Left cardiac atrium (tissue), 4 donors: ENCODE measurements at regions not wholly inside any gene's neighbourhood (a gene's known extent, or its start where the extent isn't known, plus 50 kb on each side); places are given as distances from the start of the nearest gene placed in this dataset.

ENCODE experiments used
- ATAC-seq, 2 donors: fragments of 200-7000 bp; cut with Tn5 transposase; one replicate each; pipeline ENCODE4 v1.9.1; 2020; ENCODE audit warnings: mild to moderate bottlenecking in 2 of 2, moderate library complexity in 2 of 2
- DNase-seq: peaks from one replicate; pipeline ENCODE4 v3.0.0-alpha.2; 2020
- intact Hi-C, 2 donors: fragments of 100-400 bp; cut with DNase I; formaldehyde crosslinking; loops; one replicate each; pipeline versions ENCODE4 v1.14.1 to v1.15.1; 2022 to 2023
- donor health status: DM: no; HTN: yes; CAD: no.
- donor health status: DM: no; HTN: yes; CAD: no; lungs with severe emphysema.
- donor health status: DM: yes; HTN: yes; CAD: no.
- donor health status: Dilated cardiomyopathy.

DNA sequence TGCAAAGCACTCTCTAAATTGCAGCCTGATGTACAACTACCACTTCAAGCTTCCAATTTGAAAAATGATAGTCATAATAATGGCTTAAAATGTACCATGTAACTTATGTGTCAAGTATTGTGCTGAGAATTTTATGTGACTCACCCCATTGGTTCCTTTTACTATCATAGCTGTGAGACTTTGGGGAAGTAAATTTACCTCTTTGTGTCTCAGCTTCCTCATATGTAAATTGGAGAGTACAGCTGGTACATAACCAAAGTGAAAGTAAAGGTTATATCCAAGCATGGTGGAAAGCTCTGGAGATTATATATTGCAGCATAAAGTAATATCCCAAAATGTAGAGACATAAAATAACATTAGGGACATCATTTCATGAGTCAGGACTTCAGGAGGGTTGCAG is 2200.4 kb upstream of the C9orf72 start:
- intact Hi-C loops, result no loop called here
- DNase-seq (no peak), ATAC-seq (no peak)

DNA sequence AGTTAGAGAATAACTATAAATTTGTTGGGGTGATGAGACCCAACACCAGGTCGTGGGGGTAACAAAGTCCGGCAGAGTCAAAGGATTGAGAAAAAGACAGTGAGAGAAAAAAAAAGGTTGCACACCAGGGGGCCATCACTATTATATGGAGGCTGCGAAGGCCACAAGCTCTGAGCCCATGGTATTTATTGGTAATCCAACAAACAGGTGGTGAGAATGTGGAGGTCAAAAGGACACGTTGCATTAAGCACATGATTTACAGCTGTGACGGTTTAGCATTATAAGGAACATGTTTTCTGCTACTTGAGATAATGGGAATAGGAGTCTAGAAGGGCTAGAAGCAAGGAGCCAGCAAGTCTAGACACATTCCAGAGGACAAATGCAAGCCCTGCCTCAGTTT is 2202.2 kb upstream of the C9orf72 start:
- no peak for DNase-seq

DNA sequence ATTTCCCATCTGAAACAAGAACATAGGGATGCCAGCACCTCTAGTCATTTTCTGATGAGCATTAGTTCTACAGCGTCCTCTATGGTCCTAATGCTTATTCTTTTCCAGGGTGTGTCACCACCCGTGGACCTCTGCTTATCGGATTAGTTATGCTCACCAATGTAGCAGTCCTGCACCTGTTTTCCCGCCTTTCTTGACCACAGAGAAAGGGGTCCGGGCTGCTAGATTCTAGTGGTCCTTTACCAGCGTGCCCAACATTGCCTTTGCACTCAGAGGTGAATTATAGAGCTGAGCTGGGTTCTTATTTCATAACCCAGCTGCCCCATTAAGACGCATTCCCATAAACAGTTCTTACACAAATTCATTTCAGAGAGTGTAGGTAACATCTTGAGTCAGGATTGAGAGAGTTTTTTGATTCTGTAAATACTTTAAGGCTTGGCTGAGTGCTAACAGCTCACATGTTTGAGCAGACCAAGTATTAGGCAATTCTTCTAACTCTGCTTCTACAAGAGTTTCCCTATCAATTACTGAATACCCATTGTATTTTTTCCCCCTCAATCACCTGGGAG is 2205.1 kb upstream of the C9orf72 start:
- ATAC-seq, result no peak
- DNase-seq, result no peak
- intact Hi-C loops, result no loop called here

More for the DNA sequence above, 2202.2 kb upstream of the C9orf72 start:
- intact Hi-C loops, result no loop called here
- no peak for ATAC-seq

DNA sequence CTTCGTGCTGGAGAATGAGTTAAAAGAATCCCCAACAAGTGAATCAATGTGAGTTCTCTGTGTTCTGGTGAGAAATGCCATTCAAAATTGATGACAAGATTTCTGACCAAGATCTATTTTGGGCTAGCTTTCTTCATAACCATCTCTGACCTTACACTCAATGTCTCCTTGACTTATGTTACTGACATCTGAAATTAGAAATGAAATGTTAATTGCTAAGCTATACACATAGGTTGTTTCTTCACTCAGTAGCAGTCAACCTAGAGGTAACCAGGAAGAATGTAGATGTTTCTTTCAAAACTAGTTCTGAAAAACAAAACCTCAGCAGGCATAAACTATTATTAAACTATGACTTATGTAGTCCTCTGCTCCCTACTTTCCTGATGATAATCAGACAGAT is 2220.7 kb upstream of the C9orf72 start:
- DNase-seq, result no peak
- intact Hi-C loops, result no loop called here
- no peak for ATAC-seq

DNA sequence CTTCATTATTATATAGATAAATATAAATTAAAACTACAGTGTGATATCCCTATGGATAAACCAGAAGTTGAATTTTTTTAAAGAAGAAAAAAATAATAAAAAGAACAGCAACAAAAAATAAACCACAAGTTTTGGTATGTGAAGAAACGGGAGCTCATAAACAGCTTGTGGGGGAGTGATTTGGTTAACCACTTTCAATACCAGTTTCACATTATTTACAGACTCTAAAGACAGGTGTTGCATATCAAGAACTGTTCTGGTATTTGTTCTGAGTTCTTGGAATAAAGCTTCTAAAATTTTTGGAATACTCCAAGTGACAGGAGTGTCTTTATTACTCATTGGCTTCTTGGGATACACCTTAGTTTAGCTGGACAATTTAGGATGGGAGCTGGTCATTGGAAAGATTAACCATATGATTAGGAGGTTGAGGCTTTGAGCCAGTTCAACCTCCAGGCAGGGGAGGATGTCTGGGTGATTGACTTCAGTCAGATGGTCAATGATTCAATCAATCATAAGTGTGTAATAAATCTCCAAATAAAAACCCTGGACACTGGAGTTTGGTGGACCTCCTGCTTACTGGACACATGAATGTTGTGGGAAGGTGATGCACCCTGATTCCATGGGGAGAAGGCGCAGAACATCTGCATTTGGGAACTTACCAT is 2223.1 kb upstream of the C9orf72 start:
- no peak for ATAC-seq
- DNase-seq, result no peak
- intact Hi-C loops, result no loop called here

DNA sequence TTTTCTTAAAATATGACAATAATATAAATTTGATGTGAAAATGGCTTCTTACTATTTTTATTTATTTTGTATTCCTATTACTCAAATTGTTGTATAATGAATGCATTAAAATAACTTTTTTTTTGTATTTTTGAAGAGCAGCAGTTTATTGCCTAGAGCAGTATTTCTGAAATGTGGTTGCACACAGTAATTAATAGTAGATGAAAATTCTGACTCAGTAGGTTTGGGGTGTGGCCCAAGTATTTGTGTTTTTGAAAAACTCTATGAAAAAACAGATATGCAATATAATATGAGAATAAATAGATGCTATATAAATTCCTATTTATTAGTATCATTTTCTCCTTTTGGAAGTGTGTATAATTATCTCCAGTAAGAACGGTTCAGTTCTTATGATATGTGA is 2225.3 kb upstream of the C9orf72 start:
- intact Hi-C loops, result no loop called here
- DNase-seq, result no peak
- no peak for ATAC-seq

DNA sequence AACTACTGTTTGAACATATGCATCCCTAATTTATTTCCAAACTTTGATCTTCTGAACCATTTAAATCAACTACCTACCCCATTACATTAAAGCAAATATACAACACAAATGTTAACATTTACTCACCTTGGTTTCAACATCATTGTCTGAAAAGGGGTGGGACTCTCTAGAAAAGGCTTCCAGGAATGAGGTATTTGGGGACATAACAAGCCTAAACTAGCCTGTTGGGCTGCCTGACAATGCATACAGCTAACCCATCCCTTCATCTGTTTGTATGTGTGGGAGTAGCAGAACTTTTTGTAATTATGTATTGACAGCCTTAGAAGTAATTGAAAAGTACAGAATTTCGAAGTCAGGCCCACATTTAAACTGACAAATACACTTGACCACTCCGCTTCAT is 2225.9 kb upstream of the C9orf72 start:
- DNase-seq, result no peak
- ATAC-seq, result no peak
- intact Hi-C loops, result no loop called here

DNA sequence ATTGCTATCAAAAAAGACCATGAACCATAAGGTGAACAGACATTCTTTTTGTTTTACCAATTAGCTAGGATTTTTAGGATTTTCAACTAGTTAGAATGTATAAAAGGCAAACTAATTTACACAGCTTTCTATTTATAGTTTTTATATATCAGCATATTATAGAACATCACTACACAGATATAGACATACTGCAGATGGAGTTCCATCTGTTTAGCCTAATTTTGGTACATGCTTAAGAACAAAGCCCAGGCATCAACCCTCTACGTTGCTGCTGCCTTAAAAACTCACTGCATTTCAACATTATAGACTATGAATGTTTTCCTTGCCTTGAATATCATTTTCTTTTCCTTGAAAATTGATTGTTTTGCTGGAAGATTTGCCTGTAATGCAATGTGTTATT is 2227.5 kb upstream of the C9orf72 start:
- intact Hi-C loops, result no loop called here

DNA sequence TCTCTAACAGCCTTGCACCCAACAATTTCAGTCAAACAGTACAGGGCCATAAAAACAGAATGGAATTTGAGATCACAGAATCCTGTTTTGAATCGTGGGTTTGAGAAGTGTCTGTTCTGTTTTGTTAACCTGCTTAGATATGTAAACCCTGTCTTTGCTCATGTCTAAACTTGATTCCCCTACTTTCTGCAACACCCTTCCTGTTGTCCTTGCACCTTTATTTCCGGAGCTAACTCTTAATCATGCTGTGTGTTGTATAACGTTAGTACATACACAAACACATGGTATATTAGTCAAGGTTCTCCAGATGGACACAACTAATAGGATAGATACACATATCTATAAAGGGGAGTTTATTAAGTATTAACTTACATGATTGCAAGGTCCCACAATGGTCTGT is 2229.2 kb upstream of the C9orf72 start:
- ATAC-seq (no peak), DNase-seq (no peak)
- intact Hi-C loops, result no loop called here

More for the DNA sequence above, 2227.5 kb upstream of the C9orf72 start:
- DNase-seq (no peak), ATAC-seq (no peak)

DNA sequence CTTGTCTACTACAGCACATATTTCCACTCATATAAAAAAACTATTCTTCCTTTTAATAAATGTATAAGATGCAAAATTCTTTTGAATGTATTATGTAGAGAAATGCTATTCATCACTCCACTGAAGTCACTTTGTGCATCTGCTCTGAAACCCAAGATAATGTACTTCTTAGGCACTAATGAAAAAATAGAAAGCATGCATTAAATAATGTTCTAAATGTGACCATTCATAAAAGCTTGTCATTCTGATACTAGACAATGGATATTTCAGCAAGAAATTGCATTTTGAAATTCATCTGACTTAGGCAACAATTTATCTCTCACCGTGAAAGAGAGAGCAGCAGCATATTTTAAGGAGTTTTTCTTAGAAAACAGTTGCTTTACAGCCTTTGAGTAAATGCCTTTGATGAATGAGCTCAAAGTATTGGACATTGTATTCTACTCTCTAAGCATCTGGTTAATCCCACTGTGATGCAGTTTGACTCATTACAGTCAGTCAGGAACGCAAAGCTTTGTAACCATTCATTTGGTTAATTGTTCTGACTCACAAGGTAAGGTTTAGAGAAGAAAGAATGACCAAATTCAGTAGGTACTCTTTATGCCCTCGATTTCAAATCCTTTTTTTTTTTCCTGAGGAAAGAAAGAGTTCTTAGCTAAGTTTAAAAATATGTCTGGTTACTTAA is 2233.8 kb upstream of the C9orf72 start:
- no peak for ATAC-seq
- no peak for DNase-seq
- intact Hi-C loops, result no loop called here

DNA sequence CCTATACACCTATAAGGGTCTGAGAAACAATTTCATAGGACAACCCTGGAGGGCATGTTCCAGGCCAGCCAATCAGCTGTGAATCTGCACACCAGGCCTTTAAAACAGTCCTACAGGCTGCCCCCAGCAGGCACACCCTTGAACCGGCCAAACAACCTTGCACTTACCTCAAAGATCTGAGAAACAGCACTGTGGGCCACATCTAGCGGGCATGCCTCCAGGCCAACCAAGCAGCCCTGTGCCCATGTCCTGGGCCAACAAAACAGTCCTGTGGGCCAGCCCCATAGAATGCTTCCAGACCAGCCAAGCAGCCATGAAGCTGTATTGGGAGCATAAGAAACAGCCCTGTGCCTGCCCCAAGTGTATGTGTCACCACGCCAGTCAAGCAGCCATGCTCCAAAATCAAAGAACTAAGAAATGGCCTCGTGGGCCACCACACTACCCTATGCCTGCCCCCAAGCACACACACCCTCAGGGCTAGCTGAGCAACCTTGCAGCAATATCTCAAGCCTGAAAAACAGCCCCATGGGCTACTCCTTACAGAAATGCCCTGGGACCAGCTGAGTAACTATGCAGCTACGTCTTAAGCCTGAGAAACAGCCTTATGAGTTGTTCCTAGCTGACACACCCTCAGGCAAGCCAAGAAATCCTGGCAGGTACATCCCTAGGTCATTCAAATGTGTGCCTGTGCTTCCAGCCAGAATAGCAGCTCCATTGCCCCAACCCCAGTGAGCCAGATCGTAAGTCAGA is 2243.8 kb upstream of the C9orf72 start:
- DNase-seq (no peak), ATAC-seq (no peak)
- intact Hi-C loops, result no loop called here

DNA sequence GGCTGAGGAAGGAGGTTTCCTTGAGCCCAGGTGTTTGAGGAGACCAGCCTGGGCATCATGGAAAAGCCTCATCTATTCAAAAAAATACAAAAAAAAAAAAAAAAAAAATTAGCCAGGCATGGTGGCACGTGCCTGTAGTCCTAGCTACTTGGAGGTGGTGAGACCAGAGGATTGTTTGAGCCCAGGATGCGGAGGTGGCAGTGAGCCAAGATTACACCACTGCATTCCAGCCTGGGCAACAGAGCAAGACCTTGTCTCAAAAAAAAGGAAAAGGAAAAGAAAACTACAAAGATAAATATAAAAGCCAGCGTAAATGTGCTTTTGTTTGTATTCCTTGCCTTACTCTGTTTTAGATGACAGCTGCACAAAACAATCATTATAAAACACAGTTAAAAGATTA is 2249.2 kb upstream of the C9orf72 start:
- no peak for ATAC-seq
- intact Hi-C loops, result no loop called here
- no peak for DNase-seq

DNA sequence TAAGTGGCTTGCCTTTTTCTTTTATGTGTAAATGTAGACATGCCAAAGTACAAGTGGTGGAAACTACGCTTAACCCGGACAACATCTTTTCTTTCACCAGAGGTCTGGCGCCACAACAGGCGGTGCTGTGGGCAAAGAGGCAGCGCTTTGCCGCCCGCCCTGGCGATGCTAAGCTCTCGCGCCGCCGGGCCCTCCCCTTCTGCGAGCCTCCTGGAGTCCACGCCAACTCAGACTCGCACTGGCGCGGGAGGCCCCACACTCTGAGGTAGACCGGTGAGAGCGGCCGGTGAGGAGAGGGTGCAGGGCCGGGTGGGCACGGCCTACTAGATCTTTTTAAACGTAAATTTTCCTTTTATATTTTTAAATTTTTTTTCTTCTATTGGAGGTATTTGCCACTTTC is 2253.1 kb upstream of the C9orf72 start:
- no peak for ATAC-seq
- no peak for DNase-seq
- intact Hi-C loops, result no loop called here

DNA sequence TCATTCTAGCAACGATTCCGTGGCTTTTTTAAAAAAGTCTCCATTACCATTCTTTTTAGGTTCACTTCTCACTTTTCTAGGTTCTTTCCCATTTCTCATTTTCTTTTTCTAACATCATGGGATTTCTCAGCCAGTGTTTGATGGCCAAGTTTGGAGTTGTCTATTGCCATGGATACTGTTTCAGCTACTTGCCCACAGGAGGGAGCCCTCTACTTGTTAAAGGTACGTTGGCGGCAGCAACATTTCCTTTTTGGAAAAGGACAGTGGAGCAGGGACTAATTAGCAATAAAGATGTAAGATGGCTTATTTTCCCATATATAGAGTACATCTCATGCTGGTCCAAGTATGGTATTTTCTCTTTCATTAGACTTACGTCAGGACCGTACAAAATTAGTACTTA is 2257.5 kb upstream of the C9orf72 start:
- intact Hi-C loops, result no loop called here
- ATAC-seq (no peak), DNase-seq (no peak)

DNA sequence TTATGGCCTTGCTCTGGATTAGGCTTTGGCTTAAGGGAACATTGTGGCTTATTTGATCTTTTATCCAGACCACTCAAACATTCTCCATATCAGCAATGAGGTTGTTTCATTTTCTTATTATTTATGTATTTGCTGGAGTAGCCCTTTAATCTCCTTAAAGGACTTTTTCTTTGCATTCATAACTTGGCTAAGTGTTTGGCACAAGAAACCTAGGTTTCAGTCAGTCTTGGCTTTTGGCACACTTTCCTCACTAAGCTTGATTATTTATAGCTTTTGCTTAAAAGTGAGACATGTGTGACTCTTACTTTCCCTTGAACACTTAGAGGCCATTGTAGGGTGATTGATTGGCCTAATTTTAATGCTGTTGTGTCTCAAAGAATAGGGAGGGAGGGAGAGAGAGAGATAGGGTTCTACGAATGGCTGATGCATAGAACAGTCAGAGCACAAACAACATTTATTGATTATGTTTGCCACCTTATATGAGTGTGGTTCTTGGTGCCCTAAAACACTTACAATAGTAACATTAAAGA is 2265.3 kb upstream of the C9orf72 start:
- DNase-seq, result no peak
- intact Hi-C loops, result no loop called here
- ATAC-seq, result no peak

DNA sequence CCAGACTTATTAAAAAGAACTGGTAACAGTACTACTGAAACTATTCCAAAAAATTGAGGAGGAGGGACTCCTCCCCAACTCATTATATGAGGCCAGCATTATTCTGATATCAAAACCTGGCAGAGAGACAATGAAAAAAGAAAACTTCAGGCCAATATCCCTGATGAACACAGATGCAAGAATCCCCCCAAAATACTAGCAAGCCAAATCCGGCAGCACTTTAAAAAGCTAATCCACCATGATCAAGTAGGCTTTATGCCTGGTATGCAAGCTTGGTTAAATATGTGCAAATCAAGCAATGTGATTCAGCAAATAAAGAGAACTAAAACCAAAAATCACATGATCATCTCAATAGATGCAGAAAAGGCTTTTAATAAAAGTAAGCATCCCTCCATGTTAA is 2271.0 kb upstream of the C9orf72 start:
- intact Hi-C loops, result no loop called here
- DNase-seq, result no peak
- no peak for ATAC-seq

DNA sequence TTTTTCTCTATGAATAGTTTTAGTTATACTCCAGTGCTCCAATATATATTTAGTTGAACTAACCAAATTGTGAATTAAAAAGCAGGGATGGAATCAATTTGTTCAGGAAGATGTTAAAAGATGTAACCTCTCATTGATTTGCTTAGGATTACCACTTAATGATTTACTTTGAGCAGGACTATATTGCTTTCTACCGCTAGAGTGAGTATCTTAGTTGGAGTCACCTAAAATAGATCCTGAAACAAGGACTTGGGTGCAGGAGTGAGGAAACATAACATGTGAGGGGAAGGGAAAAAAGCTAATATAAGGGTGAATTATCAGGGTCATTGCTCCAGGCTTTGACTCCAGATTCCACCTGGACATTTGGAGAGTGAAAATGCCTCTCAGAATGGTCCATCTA is 2277.4 kb upstream of the C9orf72 start:
- intact Hi-C loops, result no loop called here
- DNase-seq (no peak), ATAC-seq (no peak)

DNA sequence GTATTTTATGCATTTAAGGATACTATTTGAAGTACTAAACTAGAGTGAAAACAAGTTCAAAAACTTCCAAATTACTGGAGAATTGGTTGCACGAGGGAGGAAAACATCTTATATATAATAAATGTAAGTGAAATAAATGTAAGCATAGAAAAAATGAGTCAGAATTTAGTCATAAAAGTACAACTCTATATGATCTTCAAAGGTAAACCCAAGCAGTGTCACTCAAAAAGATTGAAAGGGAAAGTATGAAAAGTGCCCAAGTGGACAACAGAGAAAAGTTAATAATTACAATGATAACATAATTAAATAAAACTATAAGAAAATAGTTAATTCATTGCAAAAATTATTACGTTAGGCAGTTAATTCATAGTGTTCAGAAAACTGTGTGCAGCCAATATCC is 2288.5 kb upstream of the C9orf72 start:
- DNase-seq (no peak), ATAC-seq (no peak)
- intact Hi-C loops, result no loop called here

DNA sequence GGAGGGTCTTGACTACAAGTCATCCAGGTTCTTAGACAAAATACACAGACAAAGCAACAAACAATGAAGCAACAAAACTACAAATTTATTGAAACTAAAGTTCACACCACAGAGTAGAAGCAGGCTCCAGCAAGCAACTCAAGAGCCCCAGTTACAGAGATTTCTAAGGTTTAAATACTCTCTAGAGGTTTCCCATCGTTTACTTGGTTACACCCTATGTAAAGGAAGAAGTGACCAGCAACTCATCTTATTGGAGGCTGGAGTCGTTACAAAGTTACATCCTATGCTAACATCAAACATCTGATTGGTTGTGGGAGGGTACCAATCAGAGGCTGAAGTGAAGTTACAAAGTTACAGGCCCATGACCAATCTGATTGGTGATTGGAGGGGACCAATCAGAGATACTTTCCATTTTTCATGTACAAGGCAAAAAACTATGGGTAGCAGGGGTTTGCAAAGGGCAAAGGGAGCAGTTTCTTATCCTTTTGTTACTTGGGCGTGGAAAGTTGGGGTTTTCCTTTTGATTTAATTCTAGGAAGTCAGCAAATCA is 2292.6 kb upstream of the C9orf72 start:
- intact Hi-C loops, result no loop called here
- DNase-seq (no peak), ATAC-seq (no peak)

DNA sequence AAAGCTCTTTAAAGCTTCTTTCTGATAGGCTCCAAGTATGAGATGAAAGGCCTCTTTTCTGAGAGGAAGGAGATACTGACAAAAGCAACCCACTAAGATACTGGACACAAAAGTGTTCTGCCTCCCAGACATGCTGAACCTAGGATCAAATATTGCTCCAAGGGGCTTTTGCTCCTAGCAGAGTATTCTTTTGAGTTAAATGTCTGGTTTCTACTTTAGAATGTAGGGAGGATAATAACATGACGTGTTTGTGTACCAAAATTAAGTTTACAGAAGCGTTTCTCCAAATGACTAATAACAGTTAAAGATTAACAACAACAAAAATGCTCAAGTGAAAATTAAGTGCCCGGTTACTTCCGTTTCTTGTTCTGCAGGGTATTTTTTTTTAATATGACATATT is 2293.3 kb upstream of the C9orf72 start:
- intact Hi-C loops, result no loop called here

More for the DNA sequence above, 2293.3 kb upstream of the C9orf72 start:
- no peak for ATAC-seq
- DNase-seq, result no peak
